GM12878 (cell line): ENCODE measurements at regions not wholly inside any gene's neighbourhood (a gene's known extent, or its start where the extent isn't known, plus 50 kb on each side); places are given as distances from the start of the nearest gene placed in this dataset.

Experiments
- ATAC-seq: fragments of 200-7000 bp; cut with Tn5 transposase; 3 replicates; pipeline ENCODE4 v1.9.1; 2020; ENCODE audit warnings: mild to moderate bottlenecking, moderate library complexity
- BruUV-seq: library from RNA; stranded (reverse); fragments of 400-500 nt; replicated peaks from 2 replicates; lab custom pipeline; 2021; lab: Mats Ljungman, UMichigan
- CTCF ChIA-PET: fragments of 300-600 bp; sonication (Branson Sonifier 250); formaldehyde crosslinking; extraction: SDS; loops from one replicate; lab custom pipeline; 2021; ENCODE audit warnings: inconsistent platforms; lab: Yijun Ruan, JAX
- POLR2A ChIA-PET: fragments of 350-600 bp; formaldehyde crosslinking; extraction: SDS; loops from one replicate; lab custom pipeline; 2021; ENCODE audit warnings: inconsistent platforms; lab: Charles Lee
- RAD21 ChIA-PET: fragments of 300-600 bp; sonication (Branson Sonifier 250); formaldehyde crosslinking; loops from one replicate; lab custom pipeline; 2023; ENCODE audit warnings: antibody characterized with exemption; ENCODE audit not compliant: unreplicated experiment; lab: Charles Lee
- SMC1A ChIA-PET: fragments of 300-600 bp; sonication (Branson Sonifier 250); formaldehyde crosslinking; loops from one replicate; lab custom pipeline; 2023; ENCODE audit not compliant: unreplicated experiment, uncharacterized antibody; lab: Charles Lee
- DNase-seq: peaks from one replicate; pipeline ENCODE4 v3.0.0-alpha.2; 2011; ENCODE audit warnings: low read depth, low spot score
- FAIRE-seq: peaks from 3 replicates; lab custom pipeline; 2011; peaks lifted over from hg19 to GRCh38; lab: Jason Lieb, UNC
- H2AFZ ChIP-seq: 2 replicates; pipeline ENCODE4 v1.6.0; 2011; ENCODE audit warnings: low read depth, low read length, control low read depth; ENCODE audit not compliant: control insufficient read depth
- H3K27ac ChIP-seq: 2 replicates; pipeline ENCODE4 v1.5.1; 2011; ENCODE audit warnings: control low read depth; ENCODE audit not compliant: control insufficient read depth, insufficient read depth
- H3K27me3 ChIP-seq, 2 experiments: replicated peaks in 1 of 2; 2 replicates each; pipeline versions ENCODE4 v1.6.0 to v1.6.1; 2011; ENCODE audit warnings: low read length in 1 of 2; ENCODE audit not compliant: control insufficient read depth in 2 of 2, insufficient read depth in 2 of 2
- H3K36me3 ChIP-seq, 2 experiments: 2 replicates each; pipeline ENCODE4 v1.5.1; 2011; ENCODE audit warnings: low read length in 1 of 2; ENCODE audit not compliant: control insufficient read depth in 2 of 2, insufficient read depth in 2 of 2
- H3K4me1 ChIP-seq: 2 replicates; pipeline ENCODE4 v1.6.1; 2011; ENCODE audit warnings: mild to moderate bottlenecking, low read length, moderate library complexity, mixed read lengths; ENCODE audit not compliant: control insufficient read depth, insufficient read depth
- H3K4me2 ChIP-seq: 2 replicates; pipeline ENCODE4 v1.6.0; 2011; ENCODE audit warnings: control low read depth; ENCODE audit not compliant: control insufficient read depth, insufficient read depth
- H3K4me3 ChIP-seq: fragments of 200-600 bp; sonication (generic); 2 replicates; pipeline ENCODE4 v1.5.1; 2016
- H3K79me2 ChIP-seq: 2 replicates; pipeline ENCODE4 v1.6.0; 2011; ENCODE audit warnings: low read length; ENCODE audit not compliant: control insufficient read depth, insufficient read depth
- H3K9ac ChIP-seq: 2 replicates; pipeline ENCODE4 v1.8.0; 2011; ENCODE audit warnings: low read length, control low read depth, mixed read lengths; ENCODE audit not compliant: control insufficient read depth, insufficient read depth
- H3K9me3 ChIP-seq: replicated peaks from 3 replicates; pipeline ENCODE4 v1.5.1; 2011; ENCODE audit warnings: mild to moderate bottlenecking, low read length; ENCODE audit not compliant: control insufficient read depth, insufficient read depth
- H4K20me1 ChIP-seq: 2 replicates; pipeline ENCODE4 v1.6.0; 2011; ENCODE audit not compliant: control insufficient read depth, insufficient read depth
- KAT2A ChIP-seq: conservative IDR thresholded peaks from 2 replicates; pipeline ENCODE4 v1.6.1; 2011; ENCODE audit warnings: low read depth, low read length; ENCODE audit not compliant: control insufficient read depth
- MEF2B ChIP-seq: fragments of 450-650 bp; IDR thresholded peaks from 2 replicates; pipeline ENCODE4 v1.6.1; 2018; ENCODE audit warnings: mild to moderate bottlenecking, moderate library complexity; ENCODE audit not compliant: partially characterized antibody, poor library complexity, severe bottlenecking
- PBX3 ChIP-seq: IDR thresholded peaks from 2 replicates; pipeline ENCODE4 v1.6.1; 2011; ENCODE audit warnings: mild to moderate bottlenecking, low read depth, low read length, moderate library complexity; ENCODE audit not compliant: insufficient replicate concordance
- PKNOX1 ChIP-seq: fragments of 450-650 bp; IDR thresholded peaks from 2 replicates; pipeline ENCODE4 v1.6.1; 2016; ENCODE audit warnings: mild to moderate bottlenecking
- RAD21 ChIP-seq: IDR thresholded peaks from 2 replicates; pipeline ENCODE4 v1.6.1; 2011; ENCODE audit warnings: mild to moderate bottlenecking, low read depth, low read length, moderate library complexity; ENCODE audit not compliant: insufficient read depth
- RCOR1 ChIP-seq: conservative IDR thresholded peaks from 2 replicates; pipeline ENCODE4 v1.6.1; 2012; ENCODE audit warnings: low read depth, low read length, improper control_type of control experiment
- SKIL ChIP-seq: fragments of 450-650 bp; IDR thresholded peaks from 2 replicates; pipeline ENCODE4 v1.6.1; 2017; ENCODE audit warnings: mild to moderate bottlenecking, low read depth, inconsistent platforms; ENCODE audit not compliant: poor library complexity, severe bottlenecking
- SREBF1 ChIP-seq: IDR thresholded peaks from 2 replicates; pipeline ENCODE4 v1.6.1; 2012; ENCODE audit warnings: mild to moderate bottlenecking, low read length
- ZBTB40 ChIP-seq: fragments of 450-650 bp; IDR thresholded peaks from 2 replicates; pipeline ENCODE4 v1.6.1; 2016; ENCODE audit warnings: mild to moderate bottlenecking, moderate library complexity, borderline replicate concordance
- WGBS: methylation state at CpG from one replicate; pipeline ENCODE4 v1.1.6; 2016; ENCODE audit warnings: low lambda C conversion rate; ENCODE audit not compliant: insufficient replicate concordance, insufficient coverage; ENCODE audit errors: missing lambda C conversion rate; 5-methylcytosine and 5-hydroxymethylcytosine counted together
- in situ Hi-C: fragments of 300-500 bp; cut with MboI; formaldehyde crosslinking; loops from 9 replicates; pipeline ENCODE4 v1.14.3; 2018; ENCODE audit warnings: mixed read lengths
- intact Hi-C: fragments of 100-400 bp; cut with micrococcal nuclease; formaldehyde crosslinking; loops from one replicate; pipeline ENCODE4 v1.14.2; 2022; ENCODE audit not compliant: unreplicated experiment

- no peaks in the 10 kb centered on the region; a peak in 1 of 4 replicates for H3K36me3 ChIP-seq
- H3K27ac ChIP-seq = no peak overlapping the region
- H3K79me2 ChIP-seq = no peaks in the 10 kb centered on the region
- H3K9me3 ChIP-seq = no peaks in the 10 kb centered on the region; the same call in 2 of the 3 replicates
- ChIA-PET CTCF (interaction anchor here (0.6 kb wide), 1 partner anchor 503 kb away, joined by 3 read pairs; no protein-coding TSS in a partner anchor), POLR2A (no interaction called here), SMC1A (no interaction called here), RAD21 (no interaction called here)
- whole genome bisulfite sequencing = 4% methylated on average over 4 of the region's 4 CpGs
- no peaks in the 10 kb centered on the region for H3K4me1 ChIP-seq
- no peak overlapping the region for H2AFZ ChIP-seq
- H3K9ac ChIP-seq = no peak overlapping the region
- no peak for FAIRE-seq
- BruUV-seq = no TSS peak
- ATAC-seq = no peak
- no peaks in the 10 kb centered on the region for H4K20me1 ChIP-seq
- H3K4me3 ChIP-seq = no peak overlapping the region
- no peaks in the 10 kb centered on the region for H3K27me3 ChIP-seq
- TF ChIP-seq RAD21 = no peak
- no peak for TF ChIP-seq SREBF1
- no peak for TF ChIP-seq PKNOX1
- no peak for TF ChIP-seq SKIL
- no peak for TF ChIP-seq PBX3
- TF ChIP-seq KAT2A = no peak
- no peak for TF ChIP-seq ZBTB40
- no peak for TF ChIP-seq RCOR1
- no peak for TF ChIP-seq MEF2B
- DNase-seq = no peak
- H3K4me2 ChIP-seq = no peak overlapping the region
- in situ Hi-C loops = no loop called here
- intact Hi-C loops = no loop called here
Observed at GRCh38 chr16:22743401-22743800, 70.6 kb upstream of the HS3ST2 start.
